ENCODE measurements at regions not wholly inside any gene's neighbourhood (a gene's known extent, or its start where the extent isn't known, plus 50 kb on each side); places are given as distances from the start of the nearest gene placed in this dataset.

DNA sequence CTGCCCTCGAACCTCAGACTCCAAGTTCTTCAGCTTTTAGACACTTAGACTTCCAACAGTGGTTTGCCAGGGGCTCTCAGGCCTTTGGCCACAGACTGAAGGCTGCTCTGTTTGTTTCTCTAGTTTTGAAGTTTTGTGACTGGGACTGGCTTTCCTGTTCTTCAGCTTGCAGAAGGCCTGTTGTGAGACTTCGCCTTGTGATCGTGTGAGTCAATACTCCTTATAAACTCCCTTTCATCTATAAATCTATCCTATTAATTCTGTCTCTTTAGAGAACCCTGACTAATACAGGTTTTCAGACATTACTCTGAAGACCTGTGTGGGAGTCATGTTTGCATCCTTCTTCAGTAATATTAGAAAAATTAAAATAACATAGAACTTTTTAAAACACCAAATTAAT, 289.1 kb downstream of the RMST start:
- Histone ChIP-seq H3K27me3 (ENCODE audit: insufficient read depth, low read depth, severe bottlenecking) (peaks cover 2% of the 10 kb centered on the region), H3K27ac (no peak overlapping the region)
- TF ChIP-seq, protein P1, sequence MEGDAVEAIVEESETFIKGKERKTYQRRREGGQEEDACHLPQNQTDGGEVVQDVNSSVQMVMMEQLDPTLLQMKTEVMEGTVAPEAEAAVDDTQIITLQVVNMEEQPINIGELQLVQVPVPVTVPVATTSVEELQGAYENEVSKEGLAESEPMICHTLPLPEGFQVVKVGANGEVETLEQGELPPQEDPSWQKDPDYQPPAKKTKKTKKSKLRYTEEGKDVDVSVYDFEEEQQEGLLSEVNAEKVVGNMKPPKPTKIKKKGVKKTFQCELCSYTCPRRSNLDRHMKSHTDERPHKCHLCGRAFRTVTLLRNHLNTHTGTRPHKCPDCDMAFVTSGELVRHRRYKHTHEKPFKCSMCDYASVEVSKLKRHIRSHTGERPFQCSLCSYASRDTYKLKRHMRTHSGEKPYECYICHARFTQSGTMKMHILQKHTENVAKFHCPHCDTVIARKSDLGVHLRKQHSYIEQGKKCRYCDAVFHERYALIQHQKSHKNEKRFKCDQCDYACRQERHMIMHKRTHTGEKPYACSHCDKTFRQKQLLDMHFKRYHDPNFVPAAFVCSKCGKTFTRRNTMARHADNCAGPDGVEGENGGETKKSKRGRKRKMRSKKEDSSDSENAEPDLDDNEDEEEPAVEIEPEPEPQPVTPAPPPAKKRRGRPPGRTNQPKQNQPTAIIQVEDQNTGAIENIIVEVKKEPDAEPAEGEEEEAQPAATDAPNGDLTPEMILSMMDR (IDR thresholded peaks at IDR 0.05; ENCODE audit: low read depth, low read length) = no peak

DNA sequence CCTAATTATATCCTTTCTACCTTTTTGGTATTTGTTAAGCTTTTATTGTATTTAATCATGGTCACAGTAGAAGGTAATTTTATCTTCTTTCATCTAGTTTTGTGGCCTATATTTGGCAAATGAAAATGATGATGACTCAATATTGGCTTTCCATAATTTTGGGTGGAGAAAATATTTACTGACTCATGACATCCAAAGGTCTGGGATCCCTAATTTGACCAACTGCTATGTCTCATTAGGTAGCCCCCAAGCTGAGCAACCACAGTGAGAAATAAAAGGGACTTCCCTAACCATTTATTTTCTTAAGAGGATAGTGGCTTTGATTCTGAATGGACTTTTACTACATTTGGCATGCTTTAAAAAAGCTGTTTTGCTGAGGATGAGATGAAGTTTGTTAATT, 289.5 kb downstream of the RMST start:
- DNase-seq = no peak
- Histone ChIP-seq H3K4me3 (ENCODE audit: low read depth, low read length) (no peak overlapping the region), H3K27me3 (ENCODE audit: insufficient read depth, low read depth, severe bottlenecking) (peaks cover 2% of the 10 kb centered on the region), H3K27ac (no peak overlapping the region), H3K9me3 (ENCODE audit: severe bottlenecking) (no peaks in the 10 kb centered on the region), H3K36me3 (no peaks in the 10 kb centered on the region)
- TF ChIP-seq, protein P1 (IDR thresholded peaks at IDR 0.05; ENCODE audit: low read depth, low read length) = no peak

More for the DNA sequence above, 289.1 kb downstream of the RMST start:
- DNase-seq = no peak
- Histone ChIP-seq H3K4me3 (ENCODE audit: low read depth, low read length) (no peak overlapping the region), H3K36me3 (no peaks in the 10 kb centered on the region), H3K9me3 (ENCODE audit: severe bottlenecking) (no peaks in the 10 kb centered on the region)

DNA sequence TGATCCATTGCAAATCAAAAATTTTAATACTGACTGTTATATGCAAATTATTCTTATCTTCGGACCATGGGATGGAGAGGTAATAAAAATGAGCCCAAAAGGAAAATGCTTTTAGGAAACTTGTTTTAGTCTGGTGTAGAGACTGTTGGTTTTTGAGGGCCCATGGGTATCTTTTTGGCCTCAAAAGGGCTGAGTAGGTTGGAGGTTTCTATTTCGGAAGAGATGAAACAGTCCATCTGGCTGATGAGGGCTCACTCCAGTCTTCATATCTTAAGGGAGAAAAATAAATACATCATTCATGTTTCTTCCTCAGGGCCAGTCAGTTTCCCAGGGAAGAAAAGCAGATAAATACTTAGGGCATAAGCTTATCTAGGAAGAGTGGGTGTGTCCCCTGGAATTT, 290.7 kb downstream of the RMST start:
- Histone ChIP-seq H3K27ac (no peak overlapping the region), H3K36me3 (no peaks in the 10 kb centered on the region), H3K4me3 (ENCODE audit: low read depth, low read length) (no peak overlapping the region), H3K9me3 (ENCODE audit: severe bottlenecking) (no peaks in the 10 kb centered on the region), H3K27me3 (ENCODE audit: insufficient read depth, low read depth, severe bottlenecking) (no peaks in the 10 kb centered on the region)
- TF ChIP-seq, protein P1 (IDR thresholded peaks at IDR 0.05; ENCODE audit: low read depth, low read length) = no peak
- DNase-seq = no peak

DNA sequence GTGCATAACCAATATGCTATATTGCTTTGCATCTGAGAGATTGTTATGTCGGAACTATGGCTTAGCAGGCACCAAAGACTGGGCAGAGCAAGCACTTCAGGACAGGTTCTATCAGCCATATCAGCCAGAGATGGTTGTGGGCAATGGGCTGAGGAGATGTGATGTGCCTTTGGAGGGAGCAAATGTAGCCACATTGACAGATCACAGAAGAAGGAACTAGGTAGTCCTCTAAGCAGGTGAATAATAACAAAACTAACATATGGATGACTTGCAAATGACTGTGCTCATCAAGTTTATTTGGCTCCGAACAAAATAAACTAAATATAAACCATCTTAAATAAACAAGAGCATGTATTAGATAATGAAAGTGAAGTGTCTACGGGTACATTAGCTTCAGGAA, 291.7 kb downstream of the RMST start:
- no peaks in the 10 kb centered on the region for H3K27me3 ChIP-seq (ENCODE audit: insufficient read depth, low read depth, severe bottlenecking)
- no peaks in the 10 kb centered on the region for H3K36me3 ChIP-seq
- no peak overlapping the region for H3K27ac ChIP-seq
- DNase-seq = no peak
- no peaks in the 10 kb centered on the region for H3K9me3 ChIP-seq (ENCODE audit: severe bottlenecking)
- TF ChIP-seq, protein P1 (IDR thresholded peaks at IDR 0.05; ENCODE audit: low read depth, low read length) = no peak
- no peak overlapping the region for H3K4me3 ChIP-seq (ENCODE audit: low read depth, low read length)

DNA sequence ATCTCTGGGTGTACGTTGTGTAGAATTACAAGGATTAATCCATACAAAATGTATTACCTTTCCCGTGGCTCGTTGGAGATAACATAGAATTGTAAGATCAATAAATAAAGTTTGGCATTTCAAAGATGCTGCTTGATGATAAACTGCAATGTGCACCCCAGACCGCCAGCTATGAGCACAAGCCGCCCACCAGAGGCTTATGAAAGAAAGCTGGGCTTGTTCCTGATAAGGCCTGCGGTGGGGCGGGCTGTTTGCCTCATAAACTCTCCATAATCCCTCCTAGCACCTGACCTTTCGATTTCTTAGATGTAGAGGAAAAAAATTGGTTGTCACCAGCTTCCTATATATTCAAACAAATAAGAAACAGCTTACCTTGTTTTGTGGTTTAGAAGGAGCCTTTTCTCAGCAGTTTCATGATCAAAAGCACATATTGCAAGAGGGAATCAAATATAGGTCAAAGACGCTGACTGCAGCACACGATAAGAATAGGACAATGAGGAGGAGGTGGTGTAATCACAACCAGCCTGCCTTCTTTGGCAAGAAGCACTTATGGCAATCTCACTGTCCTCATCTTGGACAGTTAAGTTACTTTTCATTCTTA, 293.6 kb downstream of the RMST start:
- no peak overlapping the region for H3K27ac ChIP-seq
- H3K36me3 ChIP-seq = no peaks in the 10 kb centered on the region

More for the DNA sequence above, 293.6 kb downstream of the RMST start:
- Histone ChIP-seq H3K27me3 (ENCODE audit: insufficient read depth, low read depth, severe bottlenecking) (no peaks in the 10 kb centered on the region), H3K9me3 (ENCODE audit: severe bottlenecking) (no peaks in the 10 kb centered on the region), H3K4me3 (ENCODE audit: low read depth, low read length) (no peak overlapping the region)
- DNase-seq = no peak
- TF ChIP-seq, protein P1 (IDR thresholded peaks at IDR 0.05; ENCODE audit: low read depth, low read length) = no peak

Measured in WERI-Rb-1 (cell line).